ENCODE measurements at regions not wholly inside any gene's neighbourhood (a gene's known extent, or its start where the extent isn't known, plus 50 kb on each side); places are given as distances from the start of the nearest gene placed in this dataset.

DNA sequence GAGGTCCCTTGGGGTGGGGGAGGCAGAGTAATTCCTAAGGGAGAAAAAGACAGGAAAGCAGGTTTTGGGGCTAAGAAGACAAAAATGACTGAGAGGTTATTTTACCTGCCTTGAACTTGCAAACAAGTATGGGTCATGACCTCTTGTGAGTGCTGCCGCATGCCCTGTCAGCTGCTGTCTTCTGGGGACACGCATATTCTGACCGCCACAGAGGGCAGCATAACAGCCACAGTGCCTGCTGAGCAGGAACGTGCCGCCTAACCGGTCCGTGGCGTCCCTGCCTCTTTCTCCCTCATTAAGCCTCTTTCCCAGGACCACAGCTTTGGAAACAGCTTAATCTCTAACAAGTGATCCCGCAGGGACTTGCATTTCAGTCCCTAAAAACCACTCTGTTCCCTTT is 51.3 kb upstream of the KCNA1 start:
- DNase-seq (ENCODE audit: low read depth in 2 of 2), result no peak

DNA sequence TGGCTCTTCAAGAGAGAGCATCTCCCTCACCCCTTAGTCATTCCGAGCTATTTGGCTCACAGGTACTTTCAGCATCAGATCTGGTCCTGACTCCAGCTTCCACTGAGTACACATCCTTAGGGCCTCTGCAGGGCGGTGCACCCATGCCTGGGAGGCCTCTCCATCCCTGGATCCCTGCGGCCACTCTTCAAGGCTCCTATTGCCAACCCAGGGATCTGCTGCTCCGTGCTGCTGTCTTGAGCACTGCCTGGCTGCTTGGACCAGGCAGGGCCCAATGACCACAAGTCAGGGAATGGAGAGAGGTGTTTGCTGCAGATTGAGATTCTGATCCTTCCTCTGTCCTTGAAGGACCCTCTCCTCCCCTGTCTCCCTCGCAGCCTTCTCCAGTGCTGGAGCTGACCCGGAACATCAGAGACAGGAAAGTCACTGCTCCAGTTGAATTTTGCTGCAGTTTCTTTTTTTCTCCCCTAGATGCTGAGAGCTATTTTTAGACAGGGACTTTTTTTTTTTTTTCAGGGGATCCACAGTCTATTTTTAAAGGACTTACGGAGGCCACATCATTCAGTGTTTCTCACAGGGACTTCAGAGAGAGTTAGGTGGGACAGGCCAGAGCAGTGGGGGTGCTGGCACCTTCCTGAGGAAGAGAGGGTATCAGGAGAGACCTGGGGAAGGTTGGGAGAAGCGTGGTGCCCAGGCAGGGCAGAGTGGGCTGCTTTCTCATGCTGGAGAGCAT is 50.1 kb upstream of the KCNA1 start:
- DNase-seq (ENCODE audit: low read depth in 2 of 2), result no peak
